Right hindlimb (tissue), 1 donor: ENCODE measurements at regions not wholly inside any gene's neighbourhood (a gene's known extent, or its start where the extent isn't known, plus 50 kb on each side); places are given as distances from the start of the nearest gene placed in this dataset.
A peak's percentile ranks its signal among the peaks of the same experiment; 100 is the strongest.
"Not testable (repeated sequence)": the region's sequence is repeated elsewhere in the genome, so short reads cannot be mapped to it uniquely, and the experiment has no call there.

Source experiments
- DNase-seq: peaks from one replicate; pipeline ENCODE4 v3.0.0-alpha.2; 2018

- no peak for DNase-seq
Observed at GRCh38 chr5:4022056-4022670, 426.5 kb downstream of the IRX1 start.

- peak; percentile 86 for DNase-seq
Observed at GRCh38 chr5:4023091-4023752, 427.6 kb downstream of the IRX1 start.

GRCh38 chr5:4023753-4024335, 428.2 kb downstream of the IRX1 start:
- no peak for DNase-seq

- no peak for DNase-seq
Observed at GRCh38 chr5:4027088-4027734, 431.6 kb downstream of the IRX1 start.

- no peak for DNase-seq
Observed at GRCh38 chr5:4028384-4028783, 432.8 kb downstream of the IRX1 start.

GRCh38 chr5:4033546-4033945, 437.9 kb downstream of the IRX1 start:
- DNase-seq: not testable (repeated sequence)

- DNase-seq: no peak
Observed at GRCh38 chr5:4036861-4037260, 441.2 kb downstream of the IRX1 start.

- DNase-seq: no peak
Observed at GRCh38 chr5:4038994-4039393, 443.4 kb downstream of the IRX1 start.

GRCh38 chr5:4042311-4042710, 446.7 kb downstream of the IRX1 start:
- no peak for DNase-seq

- DNase-seq: no peak
Observed at GRCh38 chr5:4043135-4043534, 447.5 kb downstream of the IRX1 start.

GRCh38 chr5:4044881-4045280, 449.2 kb downstream of the IRX1 start:
- no peak for DNase-seq

- DNase-seq: no peak
Observed at GRCh38 chr5:4048398-4048797, 452.8 kb downstream of the IRX1 start.

GRCh38 chr5:4050203-4050602, 454.6 kb downstream of the IRX1 start:
- DNase-seq: no peak

GRCh38 chr5:4053136-4053535, 457.5 kb downstream of the IRX1 start:
- DNase-seq: no peak

GRCh38 chr5:4054092-4054491, 458.5 kb downstream of the IRX1 start:
- DNase-seq: no peak

GRCh38 chr5:4058899-4059298, 463.3 kb downstream of the IRX1 start:
- no peak for DNase-seq

- DNase-seq: no peak
Observed at GRCh38 chr5:4065472-4066320, 470.1 kb downstream of the IRX1 start.

GRCh38 chr5:4068171-4068570, 472.5 kb downstream of the IRX1 start:
- DNase-seq: no peak

- DNase-seq: no peak
Observed at GRCh38 chr5:4078544-4078943, 482.9 kb downstream of the IRX1 start.

GRCh38 chr5:4079831-4080230, 484.2 kb downstream of the IRX1 start:
- no peak for DNase-seq

GRCh38 chr5:4080370-4080769, 484.7 kb downstream of the IRX1 start:
- no peak for DNase-seq

GRCh38 chr5:4081059-4081458, 485.4 kb downstream of the IRX1 start:
- DNase-seq: no peak

- DNase-seq: no peak
Observed at GRCh38 chr5:4081466-4081865, 485.8 kb downstream of the IRX1 start.
